ENCODE measurements at regions not wholly inside any gene's neighbourhood (a gene's known extent, or its start where the extent isn't known, plus 50 kb on each side); places are given as distances from the start of the nearest gene placed in this dataset.

DNA sequence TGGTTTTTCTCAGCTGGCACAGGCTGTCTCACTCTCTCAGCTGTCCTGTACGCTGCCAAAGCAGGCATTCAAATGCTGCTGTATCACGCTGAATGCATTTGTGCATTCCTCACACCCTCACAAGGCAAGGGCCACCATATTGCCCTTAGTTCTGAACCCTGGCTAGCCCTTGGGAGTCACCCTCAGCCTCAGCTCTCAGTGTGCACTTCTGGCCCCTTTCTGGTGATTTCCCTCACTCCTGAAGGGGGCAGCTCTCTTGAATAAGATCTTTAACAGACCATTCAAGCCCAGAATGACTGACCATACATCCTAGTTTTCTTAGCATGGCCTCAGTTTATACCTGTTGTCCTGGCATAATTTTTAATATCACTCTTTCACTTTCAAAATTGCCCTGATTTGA, 84.3 kb downstream of the HTR1A start:
- no peak for TF ChIP-seq YY1 (IDR thresholded peaks at IDR 0.05; ENCODE audit: low read depth)
- TF ChIP-seq FOXM1 (IDR thresholded peaks at IDR 0.05; ENCODE audit: borderline replicate concordance, low read depth): no peak
- TF ChIP-seq EGR1 (IDR thresholded peaks at IDR 0.05): no peak
- TF ChIP-seq TAF1 (IDR thresholded peaks at IDR 0.05; ENCODE audit: low read depth): no peak
- TF ChIP-seq CREB1 (IDR thresholded peaks at IDR 0.05; ENCODE audit: low read depth): no peak
